ENCODE measurements at regions not wholly inside any gene's neighbourhood (a gene's known extent, or its start where the extent isn't known, plus 50 kb on each side); places are given as distances from the start of the nearest gene placed in this dataset.

GRCh38 chr1:234540404-234540762 is 61.4 kb upstream of the TARBP1 start:
- ChIA-PET CTCF (interaction anchor here (0.6 kb wide), 1 partner anchor 501 kb away, joined by 7 read pairs; no protein-coding TSS in a partner anchor), POLR2A (ENCODE audit: low non-redundant PET) (no interaction called here)
- H3K27ac ChIP-seq (ENCODE audit: low read depth, low read length, poor library complexity, severe bottlenecking), result no peak overlapping the region
- BruUV-seq (replicated peaks), result no TSS peak
- H3K36me3 ChIP-seq (ENCODE audit: insufficient read depth, low read length, poor library complexity, severe bottlenecking), result no peaks in the 10 kb centered on the region
- no peaks in the 10 kb centered on the region for H3K9me3 ChIP-seq (ENCODE audit: low read depth, low read length, poor library complexity, severe bottlenecking)
- no peaks in the 10 kb centered on the region for H3K27me3 ChIP-seq (replicated peaks; ENCODE audit: insufficient read depth, low read depth, low read length, poor library complexity)
- TF ChIP-seq CTCF (conservative IDR thresholded peaks at IDR 0.05; ENCODE audit: low read depth, low read length) (no peak), EZH2 (IDR thresholded peaks at IDR 0.05; ENCODE audit: borderline replicate concordance, low read depth, low read length, poor library complexity, severe bottlenecking) (no peak)
- H3K4me3 ChIP-seq (ENCODE audit: low read depth, low read length, poor library complexity, severe bottlenecking), result no peak overlapping the region
- DNase-seq (ENCODE audit: low spot score), result no peak
- H3K4me1 ChIP-seq (ENCODE audit: insufficient read depth, low read length, poor library complexity, severe bottlenecking), result peaks cover 39% of the 10 kb centered on the region
- intact Hi-C loops (cut with micrococcal nuclease; ENCODE audit: unreplicated experiment), result no loop called here

GRCh38 chr1:234539666-234540403 is 60.9 kb upstream of the TARBP1 start:
- BruUV-seq (replicated peaks), result no TSS peak
- Histone ChIP-seq H3K36me3 (ENCODE audit: insufficient read depth, low read length, poor library complexity, severe bottlenecking) (no peaks in the 10 kb centered on the region), H3K27ac (ENCODE audit: low read depth, low read length, poor library complexity, severe bottlenecking) (no peak overlapping the region), H3K4me1 (ENCODE audit: insufficient read depth, low read length, poor library complexity, severe bottlenecking) (peaks cover 42% of the 10 kb centered on the region), H3K27me3 (replicated peaks; ENCODE audit: insufficient read depth, low read depth, low read length, poor library complexity) (no peaks in the 10 kb centered on the region), H3K4me3 (ENCODE audit: low read depth, low read length, poor library complexity, severe bottlenecking) (no peak overlapping the region), H3K9me3 (ENCODE audit: low read depth, low read length, poor library complexity, severe bottlenecking) (no peaks in the 10 kb centered on the region)
- CTCF ChIA-PET, result interaction anchor here (0.6 kb wide), 1 partner anchor 501 kb away, joined by 7 read pairs; no protein-coding TSS in a partner anchor
- DNase-seq (ENCODE audit: low spot score), result no peak
- TF ChIP-seq EZH2 (IDR thresholded peaks at IDR 0.05; ENCODE audit: borderline replicate concordance, low read depth, low read length, poor library complexity, severe bottlenecking), result no peak
- no peak for TF ChIP-seq CTCF (conservative IDR thresholded peaks at IDR 0.05; ENCODE audit: low read depth, low read length)
- POLR2A ChIA-PET (ENCODE audit: low non-redundant PET), result no interaction called here
- intact Hi-C loops (cut with micrococcal nuclease; ENCODE audit: unreplicated experiment), result no loop called here

DNA sequence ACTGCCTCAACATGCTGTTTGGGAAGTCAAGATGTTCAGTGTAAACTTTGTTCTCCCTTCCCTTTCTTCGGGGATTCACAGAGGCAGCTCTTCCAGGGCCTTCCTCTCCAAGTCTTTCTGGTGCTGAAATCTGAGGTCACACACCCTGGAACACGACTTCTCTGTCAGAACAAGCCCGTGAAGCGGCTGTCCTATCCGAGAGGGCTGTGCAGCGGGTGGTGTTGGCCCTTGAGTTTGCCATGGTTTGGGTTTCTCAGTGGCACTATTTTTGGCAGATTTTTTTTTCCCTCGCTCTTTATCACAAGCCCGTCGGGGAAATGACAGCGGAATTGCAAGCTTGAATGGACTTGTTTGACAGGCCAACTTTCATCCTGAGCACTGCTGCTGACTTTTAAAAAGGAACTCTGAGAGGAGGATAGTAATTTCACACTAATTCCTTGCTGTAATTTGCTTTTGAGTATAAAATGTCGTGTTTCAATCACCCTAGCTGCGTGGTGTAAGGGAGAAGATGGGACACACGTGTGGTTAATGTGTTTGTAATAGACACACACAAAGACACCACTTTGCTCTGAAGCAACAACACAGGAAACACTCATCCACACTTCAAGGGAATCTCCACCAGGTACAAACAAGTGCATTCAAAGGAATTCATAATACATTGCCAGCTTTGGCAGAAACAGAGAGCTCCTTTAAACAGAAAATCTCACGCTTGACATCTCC is 60.1 kb upstream of the TARBP1 start:
- Histone ChIP-seq H3K9me3 (ENCODE audit: low read depth, low read length, poor library complexity, severe bottlenecking) (no peaks in the 10 kb centered on the region), H3K36me3 (ENCODE audit: insufficient read depth, low read length, poor library complexity, severe bottlenecking) (no peaks in the 10 kb centered on the region), H3K27ac (ENCODE audit: low read depth, low read length, poor library complexity, severe bottlenecking) (no peak overlapping the region), H3K4me3 (ENCODE audit: low read depth, low read length, poor library complexity, severe bottlenecking) (no peak overlapping the region), H3K4me1 (ENCODE audit: insufficient read depth, low read length, poor library complexity, severe bottlenecking) (peaks cover 44% of the 10 kb centered on the region), H3K27me3 (replicated peaks; ENCODE audit: insufficient read depth, low read depth, low read length, poor library complexity) (no peaks in the 10 kb centered on the region)
- intact Hi-C loops (cut with micrococcal nuclease; ENCODE audit: unreplicated experiment), result no loop called here
- TF ChIP-seq CTCF (conservative IDR thresholded peaks at IDR 0.05; ENCODE audit: low read depth, low read length), result no peak
- TF ChIP-seq EZH2 (IDR thresholded peaks at IDR 0.05; ENCODE audit: borderline replicate concordance, low read depth, low read length, poor library complexity, severe bottlenecking), result no peak
- CTCF ChIA-PET, result no interaction called here
- BruUV-seq (replicated peaks), result no TSS peak
- POLR2A ChIA-PET (ENCODE audit: low non-redundant PET), result no interaction called here
- no peak for DNase-seq (ENCODE audit: low spot score)

All from A673 (cell line).